Keratinocyte (primary cell): ENCODE measurements at regions not wholly inside any gene's neighbourhood (a gene's known extent, or its start where the extent isn't known, plus 50 kb on each side); places are given as distances from the start of the nearest gene placed in this dataset.

Source experiments
- EZH2 ChIP-seq: IDR thresholded peaks from one replicate; pipeline ENCODE4 v1.6.1; 2012; ENCODE audit warnings: inconsistent platforms, mild to moderate bottlenecking, low read length, moderate library complexity
- TF ChIP-seq, protein P1 (sequence below), 3 experiments: IDR thresholded peaks in 1 of 3; conservative IDR thresholded peaks in 1 of 3; optimal IDR thresholded peaks in 1 of 3; 2 replicates in 2 of 3; 3 replicates in 1 of 3; pipeline versions ENCODE3 to v1.5.1; 2011; ENCODE audit warnings: low read length in 3 of 3, mild to moderate bottlenecking in 3 of 3, moderate library complexity in 2 of 3, control low read depth in 1 of 3, inconsistent platforms in 1 of 3; ENCODE audit not compliant: insufficient read depth in 2 of 3; ENCODE audit errors: extremely low read depth in 1 of 3

DNA sequence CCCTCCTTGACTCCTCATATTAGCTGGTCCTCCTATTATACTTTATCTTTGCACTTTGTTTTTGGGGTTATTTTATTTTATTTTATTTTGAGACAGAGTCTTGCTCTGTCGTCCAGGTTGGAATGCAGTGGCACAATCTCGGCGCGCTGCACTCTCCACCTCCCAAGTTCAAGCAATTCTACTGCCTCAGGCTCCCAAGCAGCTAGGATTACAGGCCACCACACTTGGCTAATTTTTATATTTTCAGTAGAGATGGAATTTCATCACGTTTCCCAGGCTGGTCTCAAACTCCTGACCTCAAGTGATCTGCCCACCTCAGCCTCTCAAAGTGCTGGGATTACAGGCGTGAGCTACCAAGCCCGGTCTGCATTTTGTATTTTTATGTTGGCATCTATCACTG is 126.7 kb downstream of the FOXB1 start:
- TF ChIP-seq, protein P1, sequence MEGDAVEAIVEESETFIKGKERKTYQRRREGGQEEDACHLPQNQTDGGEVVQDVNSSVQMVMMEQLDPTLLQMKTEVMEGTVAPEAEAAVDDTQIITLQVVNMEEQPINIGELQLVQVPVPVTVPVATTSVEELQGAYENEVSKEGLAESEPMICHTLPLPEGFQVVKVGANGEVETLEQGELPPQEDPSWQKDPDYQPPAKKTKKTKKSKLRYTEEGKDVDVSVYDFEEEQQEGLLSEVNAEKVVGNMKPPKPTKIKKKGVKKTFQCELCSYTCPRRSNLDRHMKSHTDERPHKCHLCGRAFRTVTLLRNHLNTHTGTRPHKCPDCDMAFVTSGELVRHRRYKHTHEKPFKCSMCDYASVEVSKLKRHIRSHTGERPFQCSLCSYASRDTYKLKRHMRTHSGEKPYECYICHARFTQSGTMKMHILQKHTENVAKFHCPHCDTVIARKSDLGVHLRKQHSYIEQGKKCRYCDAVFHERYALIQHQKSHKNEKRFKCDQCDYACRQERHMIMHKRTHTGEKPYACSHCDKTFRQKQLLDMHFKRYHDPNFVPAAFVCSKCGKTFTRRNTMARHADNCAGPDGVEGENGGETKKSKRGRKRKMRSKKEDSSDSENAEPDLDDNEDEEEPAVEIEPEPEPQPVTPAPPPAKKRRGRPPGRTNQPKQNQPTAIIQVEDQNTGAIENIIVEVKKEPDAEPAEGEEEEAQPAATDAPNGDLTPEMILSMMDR (optimal IDR thresholded peaks at IDR 0.05 in 1 of 3, IDR thresholded peaks at IDR 0.05 in 1 of 3, conservative IDR thresholded peaks at IDR 0.05 in 1 of 3; ENCODE audit: extremely low read depth in 1 of 3, insufficient read depth in 2 of 3, low read length in 3 of 3), result no peak
- no peak for TF ChIP-seq EZH2
